GM12878 (cell line): ENCODE measurements at regions not wholly inside any gene's neighbourhood (a gene's known extent, or its start where the extent isn't known, plus 50 kb on each side); places are given as distances from the start of the nearest gene placed in this dataset.

Experiments
- POLR2AphosphoS5 ChIP-seq: IDR thresholded peaks from 2 replicates; pipeline ENCODE4 v1.6.1; 2011; ENCODE audit warnings: mild to moderate bottlenecking, low read length, inconsistent platforms
- TAF1 ChIP-seq: IDR thresholded peaks from 2 replicates; pipeline ENCODE4 v1.6.1; 2011; ENCODE audit warnings: mild to moderate bottlenecking, low read depth, low read length, borderline replicate concordance

DNA sequence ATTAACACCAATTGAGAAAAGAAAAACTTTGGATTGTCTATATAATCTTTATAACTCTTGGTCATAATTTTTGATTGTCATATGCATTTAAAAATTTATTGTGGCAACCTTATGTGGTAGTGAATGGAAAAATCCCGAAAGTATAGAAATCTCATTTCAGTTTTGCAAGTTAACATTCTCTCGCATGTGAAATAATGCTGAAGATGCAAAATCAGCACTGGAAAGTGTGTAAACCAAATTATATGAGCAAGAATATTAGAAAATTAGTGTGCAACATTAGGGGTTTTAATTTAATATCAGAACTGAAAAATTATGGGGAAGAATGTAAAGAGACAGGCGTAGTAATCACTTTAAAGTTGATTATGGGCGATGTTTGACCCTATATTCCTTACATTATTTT is 1472.8 kb downstream of the PCDH7 start:
- no peak for TF ChIP-seq TAF1
- no peak for TF ChIP-seq POLR2AphosphoS5
